GM12864 (cell line): ENCODE measurements at regions not wholly inside any gene's neighbourhood (a gene's known extent, or its start where the extent isn't known, plus 50 kb on each side); places are given as distances from the start of the nearest gene placed in this dataset.
"Not testable (repeated sequence)": the region's sequence is repeated elsewhere in the genome, so short reads cannot be mapped to it uniquely, and the experiment has no call there.

Source experiments
- DNase-seq: peaks from one replicate; pipeline ENCODE4 v3.0.0-alpha.2; 2011; ENCODE audit warnings: low read depth
- H3K4me3 ChIP-seq: 2 replicates; pipeline ENCODE4 v1.5.1; 2011; ENCODE audit warnings: mild to moderate bottlenecking, low read depth, low read length, control low read depth
- CTCF ChIP-seq: IDR thresholded peaks from 2 replicates; pipeline ENCODE4 v1.5.1; 2011; ENCODE audit warnings: low read depth, mild to moderate bottlenecking, moderate library complexity, low read length, control low read depth, inconsistent platforms; ENCODE audit errors: missing control alignments

GRCh38 chr5:100402071-100402470 lies 133.1 kb upstream of the FAM174A start:
- DNase-seq = no peak
- H3K4me3 ChIP-seq = no peak overlapping the region
- no peak for TF ChIP-seq CTCF

- no peak for TF ChIP-seq CTCF
- no peak for DNase-seq
- no peak overlapping the region for H3K4me3 ChIP-seq
Observed at GRCh38 chr5:100401149-100401548, 134.0 kb upstream of the FAM174A start.

- not testable (repeated sequence) for DNase-seq, H3K4me3 ChIP-seq
Observed at GRCh38 chr5:100398815-100399214, 136.4 kb upstream of the FAM174A start.

GRCh38 chr5:100379254-100379858 lies 155.8 kb upstream of the FAM174A start:
- not testable (repeated sequence) for H3K4me3 ChIP-seq, DNase-seq

- H3K4me3 ChIP-seq, DNase-seq: not testable (repeated sequence)
Observed at GRCh38 chr5:100364757-100365478, 170.3 kb upstream of the FAM174A start.

GRCh38 chr5:100364343-100364742 lies 170.8 kb upstream of the FAM174A start:
- not testable (repeated sequence) for H3K4me3 ChIP-seq, DNase-seq

- not testable (repeated sequence) for H3K4me3 ChIP-seq, DNase-seq
Observed at GRCh38 chr5:100359998-100360397, 175.2 kb upstream of the FAM174A start.

DNA sequence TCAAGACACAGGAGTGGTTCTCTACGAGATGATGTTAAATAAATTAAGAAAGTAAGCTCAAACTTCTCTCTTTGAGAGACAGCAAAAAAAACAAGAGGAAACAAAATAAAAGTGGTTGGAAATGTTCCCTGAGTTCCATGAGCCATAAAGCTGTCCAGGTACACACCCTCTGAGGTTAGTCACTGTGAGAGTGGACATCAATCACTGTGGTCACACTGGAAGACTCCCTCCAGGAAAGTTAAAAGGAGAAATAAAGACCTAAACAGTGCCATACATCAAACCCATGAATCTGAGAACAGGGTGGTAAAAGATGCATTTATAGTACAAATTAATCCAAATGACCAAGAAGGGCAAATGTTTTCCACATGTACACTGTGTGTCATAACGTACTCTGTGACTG lies 188.9 kb upstream of the FAM174A start:
- H3K4me3 ChIP-seq, DNase-seq: not testable (repeated sequence)

GRCh38 chr5:100341485-100341884 lies 193.7 kb upstream of the FAM174A start:
- H3K4me3 ChIP-seq, DNase-seq: not testable (repeated sequence)

DNA sequence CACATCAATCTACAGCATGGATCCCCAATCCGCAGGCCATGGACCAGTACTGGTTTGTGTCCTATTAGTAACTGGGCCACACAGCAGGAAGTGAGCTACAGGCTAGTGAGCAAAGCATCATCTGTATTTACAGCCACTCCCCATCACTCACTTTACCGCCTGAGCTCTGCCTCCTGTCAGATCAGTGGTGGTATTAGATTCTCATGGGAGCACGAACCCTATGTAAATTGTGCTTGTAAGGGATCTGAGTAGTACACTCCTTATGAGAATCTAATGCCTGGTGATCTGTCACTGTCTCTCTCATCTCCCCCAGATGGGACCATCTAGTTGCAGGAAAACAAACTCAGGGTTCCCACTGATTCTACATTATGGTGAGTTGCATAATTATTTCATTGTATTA lies 212.7 kb upstream of the FAM174A start:
- no peak for TF ChIP-seq CTCF
- no peak for DNase-seq
- H3K4me3 ChIP-seq = no peak overlapping the region

DNA sequence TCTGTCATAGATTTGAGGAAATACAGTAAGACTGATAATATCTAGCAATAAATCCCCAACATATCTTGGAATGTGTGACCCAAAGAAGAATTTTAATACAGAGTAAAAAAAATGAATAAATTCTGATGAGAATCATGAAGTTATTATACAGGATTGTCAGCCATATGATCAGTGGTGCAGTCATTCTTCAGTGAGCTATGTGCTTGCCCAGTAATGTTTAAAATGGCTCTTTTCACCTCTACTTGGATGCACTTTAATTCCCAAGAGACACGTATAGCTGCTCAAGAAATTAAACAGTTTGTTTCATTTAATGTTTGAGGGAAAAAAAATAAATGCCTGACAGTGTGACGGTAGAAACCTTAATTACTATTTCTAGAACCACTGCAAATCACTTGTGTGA lies 215.3 kb upstream of the FAM174A start:
- no peak for DNase-seq
- H3K4me3 ChIP-seq = no peak overlapping the region
- no peak for TF ChIP-seq CTCF
